ENCODE measurements at regions not wholly inside any gene's neighbourhood (a gene's known extent, or its start where the extent isn't known, plus 50 kb on each side); places are given as distances from the start of the nearest gene placed in this dataset.

DNA sequence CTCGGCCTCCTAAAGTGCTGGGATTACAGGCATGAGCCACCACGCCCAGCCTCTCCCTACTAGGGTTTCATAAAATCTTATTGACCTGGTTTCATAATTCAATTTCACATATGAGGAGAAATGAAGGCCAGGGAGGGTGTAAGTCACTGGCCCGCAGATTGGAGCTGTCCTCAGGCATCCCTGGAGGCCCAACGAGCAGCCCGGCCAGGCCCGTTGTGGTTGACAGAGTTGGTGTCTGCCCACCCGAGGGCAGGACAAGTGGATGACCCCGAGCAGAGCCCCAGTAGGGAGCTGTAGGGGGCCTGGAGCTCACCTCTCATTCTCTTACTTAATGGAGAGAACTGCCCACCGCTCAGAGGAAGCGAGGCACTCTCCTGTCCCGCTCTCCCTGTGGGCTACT lies 78.9 kb downstream of the CPN2 start:
- Histone ChIP-seq H3K9me3 (ENCODE audit: control insufficient read depth in 1 of 2, insufficient read depth in 1 of 2, low read length in 2 of 2) (no peaks in the 10 kb centered on the region), H3K27ac (ENCODE audit: low read depth in 1 of 2, low read length in 2 of 2) (no peak overlapping the region), H3K27me3 (ENCODE audit: control insufficient read depth in 1 of 2, insufficient read depth in 2 of 2, low read length in 2 of 2) (no peaks in the 10 kb centered on the region), H3K4me3 (ENCODE audit: low read length) (no peak overlapping the region), H3K4me1 (ENCODE audit: insufficient read depth, low read length) (peaks cover 7% of the 10 kb centered on the region), H3K36me3 (ENCODE audit: insufficient read depth, low read length) (no peaks in the 10 kb centered on the region)
- Mint-ChIP-seq H3K4me1 (ENCODE audit: low read depth) (no peaks in the 10 kb centered on the region), H3K27ac (no peak overlapping the region), H3K4me3 (no peak overlapping the region), H3K9me3 (no peaks in the 10 kb centered on the region), H3K27me3 (peaks cover 9% of the 10 kb centered on the region), H3K36me3 (ENCODE audit: low read depth) (no peaks in the 10 kb centered on the region)
- POLR2A ChIA-PET = no interaction called here
- intact Hi-C loops (cut with DNase I, micrococcal nuclease) = no loop called here
- ATAC-seq (ENCODE audit: poor library complexity) = no peak
- CTCF ChIA-PET = no interaction called here
- peak in 1 of 14 experiments; percentile 20 for DNase-seq
- TF ChIP-seq, protein P1, sequence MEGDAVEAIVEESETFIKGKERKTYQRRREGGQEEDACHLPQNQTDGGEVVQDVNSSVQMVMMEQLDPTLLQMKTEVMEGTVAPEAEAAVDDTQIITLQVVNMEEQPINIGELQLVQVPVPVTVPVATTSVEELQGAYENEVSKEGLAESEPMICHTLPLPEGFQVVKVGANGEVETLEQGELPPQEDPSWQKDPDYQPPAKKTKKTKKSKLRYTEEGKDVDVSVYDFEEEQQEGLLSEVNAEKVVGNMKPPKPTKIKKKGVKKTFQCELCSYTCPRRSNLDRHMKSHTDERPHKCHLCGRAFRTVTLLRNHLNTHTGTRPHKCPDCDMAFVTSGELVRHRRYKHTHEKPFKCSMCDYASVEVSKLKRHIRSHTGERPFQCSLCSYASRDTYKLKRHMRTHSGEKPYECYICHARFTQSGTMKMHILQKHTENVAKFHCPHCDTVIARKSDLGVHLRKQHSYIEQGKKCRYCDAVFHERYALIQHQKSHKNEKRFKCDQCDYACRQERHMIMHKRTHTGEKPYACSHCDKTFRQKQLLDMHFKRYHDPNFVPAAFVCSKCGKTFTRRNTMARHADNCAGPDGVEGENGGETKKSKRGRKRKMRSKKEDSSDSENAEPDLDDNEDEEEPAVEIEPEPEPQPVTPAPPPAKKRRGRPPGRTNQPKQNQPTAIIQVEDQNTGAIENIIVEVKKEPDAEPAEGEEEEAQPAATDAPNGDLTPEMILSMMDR (IDR thresholded peaks at IDR 0.05) = no peak

DNA sequence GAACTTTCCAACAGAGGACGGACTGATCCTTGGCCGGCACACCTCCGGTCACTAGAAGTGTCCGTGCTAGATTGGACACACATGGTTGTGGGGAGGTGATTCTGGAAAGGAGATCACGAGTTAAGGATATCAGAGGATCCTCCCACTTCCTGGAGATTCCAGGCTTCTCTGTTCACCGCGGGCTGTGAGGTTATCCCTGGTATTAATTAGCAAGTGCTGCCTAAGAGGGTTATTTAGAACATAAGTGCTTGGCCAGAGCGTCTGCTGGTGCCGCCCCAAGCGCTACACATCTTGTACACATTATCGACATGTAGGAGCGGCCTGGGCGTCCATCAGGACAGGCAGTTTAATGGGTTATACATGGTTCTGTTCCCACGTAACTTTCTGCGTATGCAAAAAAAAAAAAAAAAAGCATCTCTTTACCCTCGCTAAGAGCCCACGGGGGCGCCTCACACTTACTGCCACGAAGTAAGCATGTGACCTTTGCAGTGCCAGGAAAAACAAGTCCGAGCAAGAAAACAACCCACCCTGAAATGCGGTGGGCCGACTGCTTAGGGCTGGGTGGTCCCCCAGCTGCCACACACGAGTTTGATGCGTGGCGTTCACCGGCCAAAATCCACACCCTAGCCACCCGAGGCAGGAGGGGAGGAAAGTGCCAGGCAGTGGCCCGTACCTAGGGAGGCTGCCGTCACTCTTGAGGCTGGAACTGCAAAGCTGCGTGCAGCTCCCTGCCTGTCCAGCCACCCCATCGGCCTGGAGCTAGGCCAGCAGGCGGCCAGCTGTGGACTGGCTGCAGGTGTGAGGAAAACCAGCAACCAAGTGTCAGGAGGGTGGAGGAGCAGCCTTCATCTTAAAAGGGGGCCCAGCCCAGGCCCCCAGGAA lies 78.0 kb downstream of the CPN2 start:
- Mint-ChIP-seq H3K36me3 (ENCODE audit: low read depth) (no peaks in the 10 kb centered on the region), H3K9me3 (no peaks in the 10 kb centered on the region), H3K4me1 (ENCODE audit: low read depth) (no peaks in the 10 kb centered on the region), H3K4me3 (no peak overlapping the region), H3K27ac (no peak overlapping the region), H3K27me3 (peaks cover 6% of the 10 kb centered on the region)
- DNase-seq (peak in 1 of 14 experiments; percentile 30), ATAC-seq (ENCODE audit: poor library complexity) (no peak)
- ChIA-PET POLR2A (no interaction called here), CTCF (no interaction called here)
- Histone ChIP-seq H3K4me3 (ENCODE audit: low read length) (no peak overlapping the region), H3K27me3 (ENCODE audit: control insufficient read depth in 1 of 2, insufficient read depth in 2 of 2, low read length in 2 of 2) (no peaks in the 10 kb centered on the region), H3K36me3 (ENCODE audit: insufficient read depth, low read length) (no peaks in the 10 kb centered on the region), H3K9me3 (ENCODE audit: control insufficient read depth in 1 of 2, insufficient read depth in 1 of 2, low read length in 2 of 2) (no peaks in the 10 kb centered on the region), H3K27ac (ENCODE audit: low read depth in 1 of 2, low read length in 2 of 2) (no peak overlapping the region), H3K4me1 (ENCODE audit: insufficient read depth, low read length) (peaks cover 7% of the 10 kb centered on the region)
- intact Hi-C loops (cut with DNase I, micrococcal nuclease) = no loop called here
- TF ChIP-seq, protein P1 (IDR thresholded peaks at IDR 0.05) = no peak

DNA sequence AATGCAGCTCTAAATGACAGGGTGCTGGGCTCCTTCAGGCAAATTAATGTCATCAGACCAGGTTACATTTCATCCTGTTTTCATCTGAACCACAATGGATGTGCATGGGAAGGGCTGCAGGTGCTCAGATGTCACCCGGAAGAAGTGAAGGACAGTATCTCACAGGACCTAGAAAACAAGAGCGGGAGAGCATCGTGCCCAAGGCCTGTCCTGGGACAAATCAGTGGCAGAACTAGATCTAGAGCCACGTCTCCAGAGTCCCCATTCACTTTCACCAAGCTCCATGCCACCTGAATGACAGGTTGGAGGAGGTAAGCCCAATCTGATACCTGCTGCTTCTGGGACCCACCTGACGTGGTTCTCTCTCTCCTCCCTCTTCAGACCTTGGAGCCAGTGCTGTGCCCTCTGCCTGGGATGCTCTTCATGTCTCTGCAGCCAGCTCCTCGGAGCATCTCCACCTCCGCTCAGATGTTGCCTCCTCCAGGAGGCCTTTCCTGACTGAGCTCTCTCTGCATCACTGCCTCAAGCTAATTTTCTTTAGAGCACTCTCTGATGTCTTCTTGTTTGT lies 77.3 kb downstream of the CPN2 start:
- H3K4me1 Mint-ChIP-seq (ENCODE audit: low read depth) = no peaks in the 10 kb centered on the region
- Histone ChIP-seq H3K9me3 (ENCODE audit: control insufficient read depth in 1 of 2, insufficient read depth in 1 of 2, low read length in 2 of 2) (no peaks in the 10 kb centered on the region), H3K27ac (ENCODE audit: low read depth in 1 of 2, low read length in 2 of 2) (no peak overlapping the region), H3K27me3 (ENCODE audit: control insufficient read depth in 1 of 2, insufficient read depth in 2 of 2, low read length in 2 of 2) (no peaks in the 10 kb centered on the region), H3K36me3 (ENCODE audit: insufficient read depth, low read length) (no peaks in the 10 kb centered on the region), H3K4me1 (ENCODE audit: insufficient read depth, low read length) (peaks cover 7% of the 10 kb centered on the region), H3K4me3 (ENCODE audit: low read length) (no peak overlapping the region)
- ATAC-seq (ENCODE audit: poor library complexity) (no peak), DNase-seq (peak in 1 of 14 experiments; percentile 19)
- H3K4me3 Mint-ChIP-seq = no peak overlapping the region
- H3K27ac Mint-ChIP-seq = no peak overlapping the region
- intact Hi-C loops (cut with DNase I, micrococcal nuclease) = no loop called here
- ChIA-PET POLR2A (no interaction called here), CTCF (no interaction called here)
- no peaks in the 10 kb centered on the region for H3K9me3 Mint-ChIP-seq
- no peaks in the 10 kb centered on the region for H3K36me3 Mint-ChIP-seq (ENCODE audit: low read depth)
- TF ChIP-seq, protein P1 (IDR thresholded peaks at IDR 0.05) = no peak
- H3K27me3 Mint-ChIP-seq = peaks cover 6% of the 10 kb centered on the region
